ENCODE measurements at regions not wholly inside any gene's neighbourhood (a gene's known extent, or its start where the extent isn't known, plus 50 kb on each side); places are given as distances from the start of the nearest gene placed in this dataset.

GRCh38 chr5:175803736-175804454 lies 67.5 kb upstream of the CPLX2 start:
- DNase-seq: no peak
- intact Hi-C loops (cut with DNase I): no loop called here
- TF ChIP-seq CTCF (IDR thresholded peaks at IDR 0.05): no peak
- Histone ChIP-seq H3K27ac (no peak overlapping the region), H3K9me3 (no peaks in the 10 kb centered on the region), H3K27me3 (peaks cover 0 to 61% (median 0%) of the 10 kb centered on the region in 3 donors), H3K36me3 (no peaks in the 10 kb centered on the region), H3K4me3 (no peak overlapping the region), H3K4me1 (no peaks in the 10 kb centered on the region)
- 68% methylated on average over 8 of the region's 8 CpGs for WGBS, 2 donors

- Histone ChIP-seq H3K4me3 (no peak overlapping the region), H3K9me3 (no peaks in the 10 kb centered on the region), H3K27ac (no peak overlapping the region), H3K27me3 (peaks cover 0 to 54% (median 0%) of the 10 kb centered on the region in 3 donors), H3K4me1 (no peaks in the 10 kb centered on the region), H3K36me3 (no peaks in the 10 kb centered on the region)
- TF ChIP-seq POLR2A (IDR thresholded peaks at IDR 0.05) (no peak), POLR2AphosphoS5 (IDR thresholded peaks at IDR 0.05) (no peak), EP300 (IDR thresholded peaks at IDR 0.05) (no peak), CTCF (IDR thresholded peaks at IDR 0.05) (no peak)
- WGBS, 2 donors: 72 to 73% methylated on average over 12 of the region's 12 CpGs
- DNase-seq: no peak
- intact Hi-C loops (cut with DNase I): no loop called here
These were observed 65.9 kb upstream of the CPLX2 start for GRCh38 chr5:175805256-175806011.

- peaks cover 0 to 24% (median 0%) of the 10 kb centered on the region in 3 donors for H3K27me3 ChIP-seq
- no peak overlapping the region for H3K27ac ChIP-seq
- no peak overlapping the region for H3K4me3 ChIP-seq
- DNase-seq: no peak
- no peaks in the 10 kb centered on the region for H3K9me3 ChIP-seq
- WGBS, 2 donors: 90 to 93% methylated on average over 6 of the region's 6 CpGs
- H3K4me1 ChIP-seq: no peaks in the 10 kb centered on the region
- no peak for TF ChIP-seq EP300 (IDR thresholded peaks at IDR 0.05)
- TF ChIP-seq CTCF (IDR thresholded peaks at IDR 0.05): no peak
- TF ChIP-seq POLR2AphosphoS5 (IDR thresholded peaks at IDR 0.05): no peak
- TF ChIP-seq POLR2A (IDR thresholded peaks at IDR 0.05): no peak
- no peaks in the 10 kb centered on the region for H3K36me3 ChIP-seq
- intact Hi-C loops (cut with DNase I): no loop called here
These were observed 62.7 kb upstream of the CPLX2 start for GRCh38 chr5:175808711-175809110.

GRCh38 chr5:175809531-175810121 lies 61.8 kb upstream of the CPLX2 start:
- peaks cover 0 to 18% (median 0%) of the 10 kb centered on the region in 3 donors for H3K27me3 ChIP-seq
- H3K4me1 ChIP-seq: no peaks in the 10 kb centered on the region
- H3K4me3 ChIP-seq: no peak overlapping the region
- H3K27ac ChIP-seq: no peak overlapping the region
- WGBS, 2 donors: 19 to 41% methylated on average over 14 of the region's 14 CpGs
- intact Hi-C loops (cut with DNase I): no loop called here
- no peak for TF ChIP-seq POLR2AphosphoS5 (IDR thresholded peaks at IDR 0.05)
- TF ChIP-seq POLR2A (IDR thresholded peaks at IDR 0.05): no peak
- TF ChIP-seq CTCF (IDR thresholded peaks at IDR 0.05): no peak
- no peak for TF ChIP-seq EP300 (IDR thresholded peaks at IDR 0.05)
- DNase-seq: no peak
- no peaks in the 10 kb centered on the region for H3K36me3 ChIP-seq
- H3K9me3 ChIP-seq: no peaks in the 10 kb centered on the region

Measured in sigmoid colon (tissue), 6 donors.